EH (cell line): ENCODE measurements at regions not wholly inside any gene's neighbourhood (a gene's known extent, or its start where the extent isn't known, plus 50 kb on each side); places are given as distances from the start of the nearest gene placed in this dataset.

Experiments
- DNase-seq: peaks from one replicate; pipeline ENCODE4 v3.0.0-alpha.2; 2015; ENCODE audit warnings: low read depth

DNA sequence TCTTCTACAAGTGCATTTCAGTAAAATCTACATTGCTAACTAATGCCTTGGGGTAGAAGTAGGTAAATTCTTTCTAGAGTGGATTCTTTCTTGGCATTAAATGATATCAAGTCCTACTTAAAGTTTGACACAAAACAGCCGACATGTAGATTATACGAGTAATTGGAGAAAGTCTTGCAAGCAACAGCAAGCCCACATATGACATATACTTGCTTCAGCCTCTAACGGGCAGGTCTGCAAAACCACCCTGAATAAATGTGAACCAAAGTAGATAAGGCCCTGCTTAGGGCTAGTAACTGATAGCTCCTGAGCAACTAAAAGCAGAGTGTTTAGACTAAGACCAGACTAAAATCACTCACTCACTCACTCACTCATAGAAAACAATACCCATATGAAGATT, 203.2 kb downstream of the LTN1 start:
- no peak for DNase-seq

- no peak for DNase-seq
Measured at GRCh38 chr21:28788030-28788429, 204.6 kb downstream of the LTN1 start.

GRCh38 chr21:28783641-28784185, 209.0 kb downstream of the LTN1 start:
- no peak for DNase-seq

DNA sequence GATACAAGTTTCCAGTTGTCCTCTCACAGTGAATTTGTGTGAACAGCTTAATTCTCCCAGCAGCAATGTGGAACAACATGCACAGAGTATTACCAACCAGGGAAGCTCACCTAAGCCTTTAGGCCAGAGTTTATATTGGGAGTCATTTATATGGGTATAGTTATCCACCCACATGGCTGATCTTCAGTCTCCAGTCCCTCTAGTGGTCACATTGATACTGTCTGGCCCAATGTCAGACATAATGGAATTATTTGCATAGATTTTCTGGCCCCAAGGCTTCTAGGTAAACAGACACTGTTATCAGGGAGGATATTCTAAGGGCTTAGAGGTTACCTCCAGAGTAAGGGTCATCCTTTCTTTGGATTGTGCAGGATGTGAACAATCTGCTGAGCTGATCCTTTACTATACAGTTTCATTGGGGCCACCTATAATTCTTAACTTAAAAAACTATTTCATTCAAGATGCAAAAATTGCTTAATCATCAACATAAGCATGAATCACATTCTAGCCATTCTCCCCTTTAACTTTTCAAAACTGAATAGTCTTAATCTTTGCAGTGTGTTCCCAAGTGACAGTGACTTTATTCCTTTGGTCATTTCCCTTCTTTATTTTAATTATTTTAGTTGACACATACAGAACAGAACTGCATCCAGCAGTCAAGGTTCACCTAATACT, 210.9 kb downstream of the LTN1 start:
- DNase-seq, result peak; percentile 44

DNA sequence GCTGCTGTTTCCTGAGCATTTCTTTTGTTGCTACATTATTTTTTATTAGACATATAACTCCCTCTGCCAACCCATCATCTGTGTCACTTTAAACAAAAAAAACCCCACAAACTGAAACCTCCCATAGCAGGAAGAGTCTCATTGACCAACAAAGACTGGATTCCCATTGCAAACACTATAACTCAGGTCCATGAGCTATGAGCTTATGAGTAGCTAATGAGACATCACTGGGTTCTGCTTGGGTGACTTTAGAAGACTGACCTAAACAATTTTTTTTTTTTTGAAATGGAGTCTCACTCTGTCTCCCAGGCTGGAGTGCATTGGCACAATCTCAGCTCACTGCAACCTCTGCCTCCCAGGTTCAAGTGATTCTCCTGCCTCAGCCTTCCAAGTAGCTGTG, 212.8 kb downstream of the LTN1 start:
- DNase-seq, result no peak

GRCh38 chr21:28776251-28776650, 216.4 kb downstream of the LTN1 start:
- DNase-seq, result peak; percentile 79

DNA sequence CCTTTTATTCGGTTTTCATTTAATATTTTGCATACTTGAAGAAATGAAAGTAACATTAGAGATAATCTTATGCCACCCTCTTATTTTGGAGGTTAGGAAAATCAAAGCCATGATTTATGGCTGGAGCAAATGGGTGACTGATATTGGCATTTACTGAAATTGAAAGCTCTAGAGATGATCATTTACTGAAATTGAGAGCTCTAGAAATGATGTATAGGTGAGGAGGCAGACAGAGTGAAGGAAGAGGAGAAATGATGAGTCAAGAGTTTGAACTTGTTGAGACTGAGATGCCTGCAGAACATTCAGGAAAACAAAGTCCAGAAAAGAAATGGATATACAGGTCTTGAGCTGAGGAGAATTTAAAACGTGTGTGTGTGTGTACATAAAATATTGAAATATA, 217.6 kb downstream of the LTN1 start:
- DNase-seq, result no peak

GRCh38 chr21:28773036-28773435, 219.6 kb downstream of the LTN1 start:
- DNase-seq, result peak; percentile 38

GRCh38 chr21:28771790-28772501, 220.7 kb downstream of the LTN1 start:
- peak; percentile 96 for DNase-seq

GRCh38 chr21:28770867-28771661, 221.6 kb downstream of the LTN1 start:
- DNase-seq, result peak; percentile 82

GRCh38 chr21:28769683-28770082, 223.0 kb downstream of the LTN1 start:
- DNase-seq, result peak; percentile 80

- DNase-seq, result no peak
Measured at GRCh38 chr21:28768753-28769152, 223.9 kb downstream of the LTN1 start.

DNA sequence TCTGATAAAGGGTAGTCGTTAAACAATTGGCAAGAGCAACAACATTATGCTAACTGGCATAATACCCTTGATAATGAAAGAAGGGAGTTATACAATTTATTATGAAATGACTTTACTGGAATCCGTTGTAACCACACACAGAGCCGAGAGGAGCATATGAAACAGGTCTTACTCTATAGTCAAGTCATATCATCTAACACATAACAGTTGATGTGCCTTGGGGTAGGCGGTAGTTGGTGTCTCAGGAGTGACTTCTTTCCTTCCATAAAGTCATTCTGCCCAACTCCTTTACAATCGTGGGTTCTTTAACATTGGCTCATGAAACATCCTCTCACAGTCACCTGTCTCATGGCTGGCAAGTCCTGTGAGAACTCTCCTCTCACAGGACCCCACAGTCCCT, 225.2 kb downstream of the LTN1 start:
- DNase-seq, result no peak

DNA sequence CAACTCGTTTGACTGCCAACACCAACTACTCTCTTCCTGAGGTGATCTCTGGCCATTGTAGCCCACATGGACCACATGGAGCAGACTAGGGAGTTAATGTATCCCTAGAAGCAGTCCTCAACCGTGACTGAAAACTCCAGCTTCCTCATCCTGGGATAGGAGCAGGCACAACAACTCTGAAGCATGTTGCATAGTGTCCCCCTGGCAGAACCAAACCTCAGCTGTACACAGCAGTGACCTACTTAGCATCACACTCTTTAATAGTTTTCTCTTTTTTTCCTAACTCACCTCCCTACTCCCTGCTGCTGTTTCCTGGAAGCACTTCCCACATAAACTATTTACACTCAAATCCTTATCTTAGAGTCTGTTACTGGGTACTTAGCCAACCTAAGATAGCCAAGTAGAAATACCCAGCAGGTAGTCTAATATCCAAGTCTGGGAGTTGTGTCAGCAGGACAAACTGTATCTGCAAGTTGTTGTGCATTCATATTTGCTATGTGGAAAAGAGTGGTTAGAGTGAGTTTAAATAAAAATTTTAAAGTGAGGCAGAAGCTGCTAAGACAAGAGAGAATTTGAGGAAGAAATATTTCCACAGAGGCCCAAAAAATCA, 228.8 kb downstream of the LTN1 start:
- no peak for DNase-seq

GRCh38 chr21:28762357-28762735, 230.3 kb downstream of the LTN1 start:
- no peak for DNase-seq

DNA sequence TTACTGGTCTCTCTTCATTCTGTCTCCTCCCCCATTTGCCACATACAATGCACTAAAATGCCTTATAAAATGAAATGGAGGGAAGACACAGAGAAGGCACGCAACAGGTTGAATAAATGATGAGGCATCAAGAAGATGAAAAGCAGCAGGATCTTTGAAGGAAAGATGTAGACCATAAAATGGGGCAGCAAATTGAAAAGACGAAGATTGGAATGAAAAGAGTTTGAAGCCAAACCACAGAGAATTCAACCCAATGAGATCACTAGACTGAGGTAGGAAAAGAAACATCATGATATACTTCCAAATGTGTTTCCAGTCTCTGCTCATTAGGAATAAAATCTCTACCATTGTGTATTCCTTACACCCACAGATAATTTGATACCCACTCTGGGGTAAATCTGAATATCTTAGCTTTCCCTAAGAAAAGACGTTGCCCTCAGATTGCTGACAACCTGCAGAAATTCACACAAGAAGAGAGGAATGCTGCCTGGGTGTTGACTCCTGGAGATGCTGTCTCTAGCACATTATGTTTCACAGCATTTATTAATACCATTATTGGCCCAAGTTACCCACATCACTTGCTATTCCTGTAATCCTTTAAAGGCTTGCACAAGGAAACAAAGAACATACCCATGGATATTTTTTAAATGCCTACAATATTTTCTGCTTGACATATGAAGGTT, 230.9 kb downstream of the LTN1 start:
- DNase-seq, result peak; percentile 88

DNA sequence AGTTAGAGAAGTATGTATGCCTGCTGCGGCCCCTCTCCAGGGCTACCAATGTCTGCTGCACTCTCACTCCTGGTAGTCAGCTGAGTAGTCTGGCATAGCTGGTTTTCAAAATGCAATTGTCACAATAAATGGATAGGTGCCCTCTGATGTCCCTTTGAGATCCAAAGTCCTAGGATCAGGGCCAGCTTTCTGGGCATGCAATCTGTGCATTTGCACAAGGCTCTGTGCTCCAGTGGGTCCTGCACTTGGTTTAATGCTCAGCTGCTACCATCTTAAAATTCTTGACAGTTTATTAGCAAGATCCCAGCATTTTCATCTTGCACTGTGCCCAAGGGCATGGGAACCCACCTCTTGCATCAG, 233.8 kb downstream of the LTN1 start:
- no peak for DNase-seq

GRCh38 chr21:28758042-28758882, 234.4 kb downstream of the LTN1 start:
- peak; percentile 34 for DNase-seq

- DNase-seq, result peak; percentile 67
Measured at GRCh38 chr21:28754862-28755261, 237.8 kb downstream of the LTN1 start.

- peak; percentile 97 for DNase-seq
Measured at GRCh38 chr21:28754127-28754611, 238.5 kb downstream of the LTN1 start.

DNA sequence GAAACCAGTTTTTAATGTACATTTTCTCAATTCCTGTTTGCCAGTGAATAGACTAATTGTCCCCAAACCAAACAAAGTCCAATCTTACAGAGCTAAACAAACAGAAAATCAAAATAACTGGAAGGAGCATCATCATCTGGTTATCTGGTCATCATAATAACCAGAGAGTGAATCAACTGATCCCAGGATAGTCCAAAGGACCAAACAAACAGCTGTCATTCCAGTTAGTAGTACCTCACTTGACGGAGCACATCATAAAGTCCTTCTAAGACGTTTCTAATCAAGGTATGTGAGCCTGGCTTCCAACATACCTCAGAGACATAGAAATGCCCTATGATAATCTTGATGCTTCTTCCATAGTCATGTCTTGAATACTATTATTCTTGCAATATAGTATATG, 240.5 kb downstream of the LTN1 start:
- peak; percentile 84 for DNase-seq
